Astrocyte (in vitro differentiated cells and primary cell): ENCODE measurements at regions not wholly inside any gene's neighbourhood (a gene's known extent, or its start where the extent isn't known, plus 50 kb on each side); places are given as distances from the start of the nearest gene placed in this dataset.

ENCODE experiments used
- DNase-seq: peaks from one replicate; pipeline ENCODE4 v3.0.0-alpha.2; 2010; ENCODE audit warnings: low read depth
- FAIRE-seq: peaks from 2 replicates; lab custom pipeline; 2011; peaks lifted over from hg19 to GRCh38; lab: Jason Lieb, UNC
- H2AFZ ChIP-seq: 2 replicates; pipeline ENCODE4 v1.6.0; 2012; ENCODE audit warnings: low read depth, low read length, inconsistent platforms
- H3K27ac ChIP-seq: 2 replicates; pipeline ENCODE4 v1.5.1; 2011; ENCODE audit warnings: low read depth, low read length, inconsistent platforms
- H3K27me3 ChIP-seq: 2 replicates; pipeline ENCODE4 v1.6.0; 2011; ENCODE audit warnings: low read length, inconsistent platforms; ENCODE audit not compliant: insufficient read depth
- H3K36me3 ChIP-seq: 2 replicates; pipeline ENCODE4 v1.5.1; 2011; ENCODE audit warnings: low read length, inconsistent platforms; ENCODE audit not compliant: insufficient read depth
- H3K4me1 ChIP-seq: 2 replicates; pipeline ENCODE4 v1.5.1; 2011; ENCODE audit warnings: low read length, inconsistent platforms; ENCODE audit not compliant: insufficient read depth
- H3K4me2 ChIP-seq: 2 replicates; pipeline ENCODE4 v1.6.0; 2012; ENCODE audit warnings: low read length, inconsistent platforms
- H3K4me3 ChIP-seq: 2 replicates; pipeline ENCODE4 v1.5.1; 2011; ENCODE audit warnings: low read depth, mild to moderate bottlenecking, low read length, inconsistent platforms; ENCODE audit not compliant: insufficient read depth
- H3K79me2 ChIP-seq: 2 replicates; pipeline ENCODE4 v1.6.0; 2012; ENCODE audit warnings: mild to moderate bottlenecking, low read length, inconsistent platforms; ENCODE audit not compliant: insufficient read depth
- H3K9ac ChIP-seq: 2 replicates; pipeline ENCODE4 v1.6.0; 2012; ENCODE audit warnings: mild to moderate bottlenecking, low read length, inconsistent platforms
- H3K9me3 ChIP-seq: 2 replicates; pipeline ENCODE4 v1.5.1; 2012; ENCODE audit warnings: low read depth, mild to moderate bottlenecking, low read length, inconsistent platforms; ENCODE audit not compliant: insufficient read depth
- H4K20me1 ChIP-seq: 2 replicates; pipeline ENCODE4 v1.6.0; 2012; ENCODE audit warnings: low read length, inconsistent platforms; ENCODE audit not compliant: insufficient read depth
- H3K27ac Mint-ChIP-seq: one replicate; pipeline ENCODE4 v1.8.0; 2021; ENCODE audit warnings: mild to moderate bottlenecking, mixed read lengths; ENCODE audit not compliant: unreplicated experiment
- H3K27me3 Mint-ChIP-seq: one replicate; pipeline ENCODE4 v1.8.0; 2021; ENCODE audit warnings: low read depth, mixed read lengths; ENCODE audit not compliant: unreplicated experiment
- H3K36me3 Mint-ChIP-seq: one replicate; pipeline ENCODE4 v1.8.0; 2021; ENCODE audit warnings: low read depth, mixed read lengths; ENCODE audit not compliant: unreplicated experiment
- H3K4me1 Mint-ChIP-seq: one replicate; pipeline ENCODE4 v1.8.0; 2021; ENCODE audit warnings: low read depth, mixed read lengths; ENCODE audit not compliant: unreplicated experiment
- H3K4me3 Mint-ChIP-seq: one replicate; pipeline ENCODE4 v1.8.0; 2021; ENCODE audit warnings: mild to moderate bottlenecking, moderate library complexity, mixed read lengths; ENCODE audit not compliant: unreplicated experiment
- H3K9me3 Mint-ChIP-seq: one replicate; pipeline ENCODE4 v1.8.0; 2021; ENCODE audit warnings: mild to moderate bottlenecking, mixed read lengths; ENCODE audit not compliant: unreplicated experiment
- EZH2 ChIP-seq: IDR thresholded peaks from 2 replicates; pipeline ENCODE4 v1.6.1; 2012; ENCODE audit warnings: mild to moderate bottlenecking, low read length, inconsistent platforms; ENCODE audit not compliant: insufficient read depth
- TF ChIP-seq, protein P1 (sequence below): IDR thresholded peaks from 2 replicates; pipeline ENCODE4 v1.5.1; 2011; ENCODE audit warnings: low read depth, mild to moderate bottlenecking, inconsistent platforms, low read length, moderate library complexity; ENCODE audit not compliant: insufficient read depth

DNA sequence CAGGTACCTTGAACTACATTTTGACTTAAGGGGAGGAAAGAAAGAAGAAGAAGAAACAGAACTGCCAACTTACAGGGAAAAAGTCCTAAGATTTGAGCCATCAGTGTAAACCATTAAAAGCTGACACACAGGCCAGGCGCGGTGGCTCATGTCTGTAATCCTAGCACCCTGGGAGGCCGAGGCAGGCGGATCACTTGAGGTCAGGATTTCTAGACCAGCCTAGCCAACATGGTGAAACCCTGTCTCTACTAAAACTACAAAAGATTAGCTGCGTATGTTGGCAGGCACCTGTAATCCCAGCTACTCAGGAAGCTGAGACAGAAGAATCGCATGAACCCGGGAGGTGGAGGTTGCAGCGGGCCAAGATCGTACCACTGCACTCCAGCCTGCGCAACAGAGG is 389.7 kb upstream of the FAM241A start:
- Mint-ChIP-seq H3K36me3 (no peaks in the 10 kb centered on the region), H3K4me3 (no peak overlapping the region), H3K27me3 (no peaks in the 10 kb centered on the region), H3K9me3 (no peaks in the 10 kb centered on the region), H3K4me1 (no peaks in the 10 kb centered on the region), H3K27ac (no peak overlapping the region)
- Histone ChIP-seq H3K79me2 (no peaks in the 10 kb centered on the region), H2AFZ (no peak overlapping the region), H3K4me1 (no peaks in the 10 kb centered on the region), H3K4me2 (no peak overlapping the region), H3K27ac (no peak overlapping the region), H4K20me1 (no peaks in the 10 kb centered on the region), H3K9me3 (no peaks in the 10 kb centered on the region), H3K36me3 (no peaks in the 10 kb centered on the region), H3K27me3 (no peaks in the 10 kb centered on the region), H3K9ac (no peak overlapping the region), H3K4me3 (no peak overlapping the region)
- TF ChIP-seq, protein P1, sequence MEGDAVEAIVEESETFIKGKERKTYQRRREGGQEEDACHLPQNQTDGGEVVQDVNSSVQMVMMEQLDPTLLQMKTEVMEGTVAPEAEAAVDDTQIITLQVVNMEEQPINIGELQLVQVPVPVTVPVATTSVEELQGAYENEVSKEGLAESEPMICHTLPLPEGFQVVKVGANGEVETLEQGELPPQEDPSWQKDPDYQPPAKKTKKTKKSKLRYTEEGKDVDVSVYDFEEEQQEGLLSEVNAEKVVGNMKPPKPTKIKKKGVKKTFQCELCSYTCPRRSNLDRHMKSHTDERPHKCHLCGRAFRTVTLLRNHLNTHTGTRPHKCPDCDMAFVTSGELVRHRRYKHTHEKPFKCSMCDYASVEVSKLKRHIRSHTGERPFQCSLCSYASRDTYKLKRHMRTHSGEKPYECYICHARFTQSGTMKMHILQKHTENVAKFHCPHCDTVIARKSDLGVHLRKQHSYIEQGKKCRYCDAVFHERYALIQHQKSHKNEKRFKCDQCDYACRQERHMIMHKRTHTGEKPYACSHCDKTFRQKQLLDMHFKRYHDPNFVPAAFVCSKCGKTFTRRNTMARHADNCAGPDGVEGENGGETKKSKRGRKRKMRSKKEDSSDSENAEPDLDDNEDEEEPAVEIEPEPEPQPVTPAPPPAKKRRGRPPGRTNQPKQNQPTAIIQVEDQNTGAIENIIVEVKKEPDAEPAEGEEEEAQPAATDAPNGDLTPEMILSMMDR = no peak
- no peak for TF ChIP-seq EZH2
- FAIRE-seq (no peak), DNase-seq (no peak)

DNA sequence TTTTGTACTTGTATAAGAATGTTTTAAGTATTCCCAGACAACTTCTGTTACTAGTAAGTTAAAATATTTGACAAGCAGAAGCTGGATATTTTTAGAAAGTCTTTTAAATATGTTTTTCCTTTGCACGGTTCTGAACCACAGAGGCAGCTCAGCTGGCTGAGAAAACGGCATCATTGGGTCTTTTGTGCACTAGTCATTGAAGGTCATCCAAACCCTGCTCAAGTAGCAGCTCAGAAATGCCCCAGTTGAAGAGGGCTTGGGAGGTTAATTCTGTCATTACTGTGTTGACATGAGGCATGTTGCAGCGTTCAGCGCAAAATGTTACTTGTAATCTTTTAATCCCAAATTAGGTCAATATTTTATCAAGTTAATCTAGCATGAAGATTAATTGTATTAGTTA is 383.7 kb upstream of the FAM241A start:
- no peak for FAIRE-seq

DNA sequence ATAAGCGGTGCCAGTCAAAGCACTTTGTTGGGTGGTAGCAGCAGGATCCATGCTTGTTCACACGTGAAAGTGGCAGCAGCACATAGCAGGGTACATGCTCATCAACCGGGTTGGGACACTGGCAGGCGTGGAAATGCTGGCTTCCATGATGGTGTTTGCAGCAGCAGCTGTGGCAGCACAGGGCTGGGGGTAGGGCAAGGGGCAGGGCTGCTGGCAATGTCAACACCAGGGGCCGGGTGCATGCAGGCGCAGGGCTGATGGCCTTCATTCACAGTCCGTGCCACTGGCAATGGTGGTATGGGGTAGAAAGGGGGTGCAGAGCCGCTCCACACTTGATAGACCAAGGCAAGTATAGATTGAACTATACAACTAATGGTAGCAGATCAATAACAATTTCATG is 374.7 kb upstream of the FAM241A start:
- H3K36me3 Mint-ChIP-seq = no peaks in the 10 kb centered on the region
- Histone ChIP-seq H3K27ac (no peak overlapping the region), H3K4me1 (no peaks in the 10 kb centered on the region), H3K9me3 (no peaks in the 10 kb centered on the region), H4K20me1 (no peaks in the 10 kb centered on the region), H3K27me3 (no peaks in the 10 kb centered on the region), H2AFZ (no peak overlapping the region), H3K79me2 (no peaks in the 10 kb centered on the region), H3K9ac (no peak overlapping the region), H3K4me3 (no peak overlapping the region), H3K4me2 (no peak overlapping the region), H3K36me3 (no peaks in the 10 kb centered on the region)
- no peak for TF ChIP-seq EZH2
- TF ChIP-seq, protein P1 = no peak
- H3K9me3 Mint-ChIP-seq = no peaks in the 10 kb centered on the region
- no peaks in the 10 kb centered on the region for H3K27me3 Mint-ChIP-seq
- FAIRE-seq = no peak
- no peak overlapping the region for H3K27ac Mint-ChIP-seq
- H3K4me1 Mint-ChIP-seq = peaks cover 9% of the 10 kb centered on the region
- DNase-seq = no peak
- no peak overlapping the region for H3K4me3 Mint-ChIP-seq

More for the DNA sequence above, 383.7 kb upstream of the FAM241A start:
- Histone ChIP-seq H3K4me3 (no peak overlapping the region), H3K4me2 (no peak overlapping the region), H3K79me2 (no peaks in the 10 kb centered on the region), H3K4me1 (no peaks in the 10 kb centered on the region), H3K9ac (no peak overlapping the region), H2AFZ (no peak overlapping the region), H3K36me3 (no peaks in the 10 kb centered on the region), H4K20me1 (no peaks in the 10 kb centered on the region), H3K27me3 (no peaks in the 10 kb centered on the region), H3K9me3 (no peaks in the 10 kb centered on the region), H3K27ac (no peak overlapping the region)
- DNase-seq = no peak
- Mint-ChIP-seq H3K27ac (no peak overlapping the region), H3K4me3 (no peak overlapping the region), H3K27me3 (no peaks in the 10 kb centered on the region), H3K9me3 (peaks cover 2% of the 10 kb centered on the region), H3K4me1 (peaks cover 5% of the 10 kb centered on the region), H3K36me3 (no peaks in the 10 kb centered on the region)
- TF ChIP-seq, protein P1 = no peak
- TF ChIP-seq EZH2 = no peak
